PC-9 (cell line): ENCODE measurements at regions not wholly inside any gene's neighbourhood (a gene's known extent, or its start where the extent isn't known, plus 50 kb on each side); places are given as distances from the start of the nearest gene placed in this dataset.

Source experiments
- BruUV-seq: library from RNA; stranded (reverse); fragments of 400-500 nt; replicated peaks from 2 replicates; lab custom pipeline; 2021; lab: Mats Ljungman, UMichigan
- CTCF ChIA-PET: fragments of 300-600 bp; sonication (Branson Sonifier 250); formaldehyde crosslinking; loops from one replicate; lab custom pipeline; 2022; ENCODE audit warnings: antibody characterized with exemption; lab: Charles Lee
- POLR2A ChIA-PET: fragments of 300-600 bp; sonication (Branson Sonifier 250); formaldehyde crosslinking; loops from one replicate; lab custom pipeline; 2022; ENCODE audit warnings: antibody characterized with exemption; ENCODE audit not compliant: unreplicated experiment; lab: Charles Lee
- DNase-seq, 2 experiments: peaks; one replicate each; pipeline versions ENCODE4 v3.0.0 to v3.0.0-alpha.2; 2015 to 2022; ENCODE audit warnings: mixed read lengths in 1 of 2
- H2AFZ ChIP-seq: fragments of 200-600 bp; sonication (generic); 2 replicates; pipeline ENCODE4 v1.8.1; 2017; ENCODE audit warnings: antibody characterized with exemption
- H3F3A ChIP-seq: fragments of 200-600 bp; sonication (generic); 2 replicates; pipeline ENCODE4 v1.8.1; 2017; ENCODE audit warnings: antibody characterized with exemption, mild to moderate bottlenecking, low read depth; ENCODE audit not compliant: insufficient read depth
- H3K27ac ChIP-seq: fragments of 200-600 bp; sonication (generic); 2 replicates; pipeline ENCODE4 v1.6.1; 2016; ENCODE audit warnings: mixed run types
- H3K27me3 ChIP-seq: fragments of 200-600 bp; sonication (generic); 2 replicates; pipeline ENCODE4 v1.6.1; 2016; ENCODE audit warnings: low read depth, mixed run types; ENCODE audit not compliant: insufficient read depth
- H3K36me3 ChIP-seq: fragments of 200-600 bp; sonication (generic); 2 replicates; pipeline ENCODE4 v1.6.1; 2016; ENCODE audit warnings: low read depth, mixed run types
- H3K4me1 ChIP-seq: fragments of 200-600 bp; sonication (generic); replicated peaks from 2 replicates; pipeline ENCODE4 v1.6.1; 2016; ENCODE audit warnings: mixed run types; ENCODE audit not compliant: insufficient read depth
- H3K4me2 ChIP-seq: fragments of 200-600 bp; sonication (generic); 2 replicates; pipeline ENCODE4 v1.6.1; 2017; ENCODE audit warnings: mixed run types
- H3K4me3 ChIP-seq: fragments of 200-600 bp; sonication (generic); 2 replicates; pipeline ENCODE4 v1.6.1; 2016; ENCODE audit warnings: mixed run types
- H3K79me2 ChIP-seq: fragments of 200-600 bp; sonication (generic); 2 replicates; pipeline ENCODE4 v1.6.1; 2017; ENCODE audit warnings: low read depth, mixed run types
- H3K9me2 ChIP-seq: fragments of 200-600 bp; sonication (generic); 2 replicates; pipeline ENCODE4 v1.8.1; 2017; ENCODE audit warnings: mild to moderate bottlenecking; ENCODE audit not compliant: insufficient read depth
- H3K9me3 ChIP-seq: fragments of 200-600 bp; sonication (generic); 2 replicates; pipeline ENCODE4 v1.8.1; 2016; ENCODE audit warnings: low read depth; ENCODE audit not compliant: insufficient read depth
- H4K20me1 ChIP-seq: fragments of 200-600 bp; sonication (generic); 2 replicates; pipeline ENCODE4 v1.8.1; 2017; ENCODE audit not compliant: insufficient read depth
- CTCF ChIP-seq: fragments of 200-600 bp; sonication (generic); conservative IDR thresholded peaks from 2 replicates; pipeline ENCODE4 v1.6.1; 2017; ENCODE audit warnings: mixed run types, antibody characterized with exemption, mild to moderate bottlenecking, moderate library complexity
- EZH2 ChIP-seq: fragments of 200-600 bp; sonication (generic); IDR thresholded peaks from 2 replicates; pipeline ENCODE4 v1.8.0; 2017; ENCODE audit warnings: antibody characterized with exemption, low read depth
- intact Hi-C: fragments of 100-400 bp; cut with micrococcal nuclease; formaldehyde crosslinking; loops from one replicate; pipeline ENCODE4 v1.10.0; 2022; ENCODE audit not compliant: unreplicated experiment

GRCh38 chr7:67716729-67717128, 720.1 kb downstream of the TYW1 start:
- H2AFZ ChIP-seq, result no peak overlapping the region
- H3K4me3 ChIP-seq, result no peak overlapping the region
- no peaks in the 10 kb centered on the region for H3F3A ChIP-seq
- no TSS peak for BruUV-seq
- no peaks in the 10 kb centered on the region for H3K36me3 ChIP-seq
- H3K27me3 ChIP-seq, result peaks cover 18% of the 10 kb centered on the region
- ChIA-PET POLR2A (no interaction called here), CTCF (no interaction called here)
- TF ChIP-seq CTCF (no peak), EZH2 (no peak)
- no peaks in the 10 kb centered on the region; the same call in 1 of the 2 replicates for H4K20me1 ChIP-seq
- no peak overlapping the region for H3K27ac ChIP-seq
- no peaks in the 10 kb centered on the region for H3K9me2 ChIP-seq
- H3K79me2 ChIP-seq, result no peaks in the 10 kb centered on the region
- no peak for DNase-seq
- no peaks in the 10 kb centered on the region for H3K4me1 ChIP-seq
- no peak overlapping the region for H3K4me2 ChIP-seq
- H3K9me3 ChIP-seq, result no peaks in the 10 kb centered on the region
- intact Hi-C loops, result no loop called here

- Histone ChIP-seq H4K20me1 (no peaks in the 10 kb centered on the region), H3F3A (no peaks in the 10 kb centered on the region), H2AFZ (no peak overlapping the region), H3K9me3 (0 out of 2 replicates have a peak, but pooled peaks cover 4% of the 10 kb centered on the region), H3K36me3 (no peaks in the 10 kb centered on the region), H3K4me2 (no peak overlapping the region), H3K79me2 (no peaks in the 10 kb centered on the region), H3K4me3 (no peak overlapping the region), H3K9me2 (no peaks in the 10 kb centered on the region), H3K4me1 (no peaks in the 10 kb centered on the region), H3K27me3 (peaks cover 4% of the 10 kb centered on the region; the same call in 1 of the 2 replicates), H3K27ac (no peak overlapping the region)
- CTCF ChIA-PET, result no interaction called here
- POLR2A ChIA-PET, result no interaction called here
- intact Hi-C loops, result no loop called here
- DNase-seq, result no peak
- BruUV-seq, result no TSS peak
- no peak for TF ChIP-seq EZH2
Measured at GRCh38 chr7:67723591-67723990, 727.0 kb downstream of the TYW1 start.

GRCh38 chr7:67724435-67724834, 727.8 kb downstream of the TYW1 start:
- ChIA-PET POLR2A (no interaction called here), CTCF (no interaction called here)
- Histone ChIP-seq H2AFZ (no peak overlapping the region), H4K20me1 (no peaks in the 10 kb centered on the region), H3K4me2 (no peak overlapping the region), H3K4me1 (no peaks in the 10 kb centered on the region), H3K9me3 (0 out of 2 replicates have a peak, but pooled peaks cover 4% of the 10 kb centered on the region), H3K36me3 (no peaks in the 10 kb centered on the region), H3K27ac (no peak overlapping the region), H3F3A (no peaks in the 10 kb centered on the region), H3K27me3 (peaks cover 12% of the 10 kb centered on the region; the same call in 1 of the 2 replicates), H3K79me2 (no peaks in the 10 kb centered on the region), H3K4me3 (no peak overlapping the region), H3K9me2 (no peaks in the 10 kb centered on the region)
- BruUV-seq, result no TSS peak
- intact Hi-C loops, result no loop called here
- TF ChIP-seq CTCF (no peak), EZH2 (no peak)
- DNase-seq, result no peak

- Histone ChIP-seq H3K27me3 (peaks cover 16% of the 10 kb centered on the region; the same call in 1 of the 2 replicates), H3K4me1 (no peaks in the 10 kb centered on the region), H3K36me3 (no peaks in the 10 kb centered on the region), H3F3A (no peaks in the 10 kb centered on the region), H3K79me2 (no peaks in the 10 kb centered on the region), H2AFZ (no peak overlapping the region), H3K9me3 (0 out of 2 replicates have a peak, but pooled peaks cover 4% of the 10 kb centered on the region), H3K9me2 (no peaks in the 10 kb centered on the region), H3K4me3 (no peak overlapping the region), H4K20me1 (no peaks in the 10 kb centered on the region), H3K4me2 (no peak overlapping the region), H3K27ac (no peak overlapping the region)
- ChIA-PET CTCF (no interaction called here), POLR2A (no interaction called here)
- intact Hi-C loops, result no loop called here
- BruUV-seq, result no TSS peak
- TF ChIP-seq CTCF, result no peak
- TF ChIP-seq EZH2, result no peak
- no peak for DNase-seq
Measured at GRCh38 chr7:67724955-67725354, 728.3 kb downstream of the TYW1 start.
